ENCODE measurements at regions not wholly inside any gene's neighbourhood (a gene's known extent, or its start where the extent isn't known, plus 50 kb on each side); places are given as distances from the start of the nearest gene placed in this dataset.

DNA sequence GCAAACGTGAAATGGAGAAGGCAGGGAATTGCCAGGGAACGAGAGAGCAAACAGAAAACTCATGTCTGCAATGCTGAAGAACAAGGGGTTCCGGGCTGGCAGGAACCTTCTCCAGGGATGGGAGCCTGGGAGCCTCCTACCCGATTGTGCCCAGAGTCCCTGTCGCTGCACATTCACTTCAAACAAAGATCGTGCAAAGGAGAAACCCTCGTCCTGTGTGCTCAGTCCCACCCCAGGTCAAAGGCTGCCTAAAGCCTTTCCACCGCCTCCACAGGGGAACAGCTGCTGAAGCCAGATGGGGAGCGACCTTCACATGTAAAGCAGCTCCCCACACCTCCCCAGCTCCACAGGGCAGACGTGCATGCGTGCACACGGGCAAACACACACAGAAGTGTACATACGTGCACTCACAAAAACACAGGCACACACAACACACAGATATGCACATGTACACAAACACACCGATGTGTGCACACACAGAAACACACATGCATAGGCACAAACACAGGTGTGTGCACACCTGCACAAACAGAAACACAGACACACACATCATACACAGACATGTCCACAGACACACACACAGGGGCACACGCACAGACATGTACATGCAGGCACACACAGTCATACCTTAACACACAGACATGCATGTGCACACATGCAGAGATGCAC is 460.1 kb upstream of the SALL3 start:
- TF ChIP-seq ZNF70 (CRISPR knock-in tag; IDR thresholded peaks at IDR 0.05): no peak
- no peak for TF ChIP-seq TOX (CRISPR knock-in tag; IDR thresholded peaks at IDR 0.05; ENCODE audit: borderline replicate concordance)
- no peak for TF ChIP-seq ESRRG (CRISPR knock-in tag; IDR thresholded peaks at IDR 0.05)
- no peak for TF ChIP-seq CSDC2 (CRISPR knock-in tag; IDR thresholded peaks at IDR 0.05)
- no peak for TF ChIP-seq ZNF565 (CRISPR knock-in tag; conservative IDR thresholded peaks at IDR 0.05; ENCODE audit: low read depth)
- no peak for TF ChIP-seq PPARA (CRISPR knock-in tag; IDR thresholded peaks at IDR 0.05; ENCODE audit: borderline replicate concordance)
- no peak for TF ChIP-seq RARB (CRISPR knock-in tag; IDR thresholded peaks at IDR 0.05)
- no peak for TF ChIP-seq SNAI2 (CRISPR knock-in tag; IDR thresholded peaks at IDR 0.05)
- TF ChIP-seq, protein P1, sequence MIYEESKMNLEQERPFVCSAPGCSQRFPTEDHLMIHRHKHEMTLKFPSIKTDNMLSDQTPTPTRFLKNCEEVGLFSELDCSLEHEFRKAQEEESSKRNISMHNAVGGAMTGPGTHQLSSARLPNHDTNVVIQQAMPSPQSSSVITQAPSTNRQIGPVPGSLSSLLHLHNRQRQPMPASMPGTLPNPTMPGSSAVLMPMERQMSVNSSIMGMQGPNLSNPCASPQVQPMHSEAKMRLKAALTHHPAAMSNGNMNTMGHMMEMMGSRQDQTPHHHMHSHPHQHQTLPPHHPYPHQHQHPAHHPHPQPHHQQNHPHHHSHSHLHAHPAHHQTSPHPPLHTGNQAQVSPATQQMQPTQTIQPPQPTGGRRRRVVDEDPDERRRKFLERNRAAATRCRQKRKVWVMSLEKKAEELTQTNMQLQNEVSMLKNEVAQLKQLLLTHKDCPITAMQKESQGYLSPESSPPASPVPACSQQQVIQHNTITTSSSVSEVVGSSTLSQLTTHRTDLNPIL (CRISPR knock-in tag; IDR thresholded peaks at IDR 0.05; ENCODE audit: low read depth): no peak
- ATAC-seq: no peak

DNA sequence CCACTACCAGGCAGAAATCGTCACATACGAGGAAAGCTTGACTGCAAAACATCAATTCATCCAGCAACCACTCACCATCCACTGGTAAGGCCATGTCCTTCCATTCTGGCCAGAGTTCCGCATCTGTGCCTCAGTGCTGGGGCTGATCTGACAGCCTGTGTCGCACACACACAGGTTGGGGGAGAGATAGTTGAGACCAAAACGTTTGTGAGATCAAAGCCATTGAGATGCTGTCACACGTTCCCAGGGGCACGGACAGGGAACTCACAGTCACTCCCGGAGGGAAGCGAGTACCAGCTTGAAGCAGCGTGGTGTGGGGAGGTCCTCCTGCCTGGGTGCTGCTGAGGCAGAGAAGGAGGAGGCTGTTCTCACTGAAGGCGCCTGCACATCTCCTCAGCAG is 458.5 kb upstream of the SALL3 start:
- no peak for ATAC-seq
- TF ChIP-seq GLIS3 (CRISPR knock-in tag; IDR thresholded peaks at IDR 0.05) (no peak), RARB (CRISPR knock-in tag; IDR thresholded peaks at IDR 0.05) (no peak), ZC3H10 (CRISPR knock-in tag; IDR thresholded peaks at IDR 0.05) (no peak), TOX (CRISPR knock-in tag; IDR thresholded peaks at IDR 0.05; ENCODE audit: borderline replicate concordance) (no peak), OSR1 (CRISPR knock-in tag; IDR thresholded peaks at IDR 0.05) (no peak), CSDC2 (CRISPR knock-in tag; IDR thresholded peaks at IDR 0.05) (no peak), ZNF8 (CRISPR knock-in tag; IDR thresholded peaks at IDR 0.05) (no peak)
- TF ChIP-seq, protein P2, sequence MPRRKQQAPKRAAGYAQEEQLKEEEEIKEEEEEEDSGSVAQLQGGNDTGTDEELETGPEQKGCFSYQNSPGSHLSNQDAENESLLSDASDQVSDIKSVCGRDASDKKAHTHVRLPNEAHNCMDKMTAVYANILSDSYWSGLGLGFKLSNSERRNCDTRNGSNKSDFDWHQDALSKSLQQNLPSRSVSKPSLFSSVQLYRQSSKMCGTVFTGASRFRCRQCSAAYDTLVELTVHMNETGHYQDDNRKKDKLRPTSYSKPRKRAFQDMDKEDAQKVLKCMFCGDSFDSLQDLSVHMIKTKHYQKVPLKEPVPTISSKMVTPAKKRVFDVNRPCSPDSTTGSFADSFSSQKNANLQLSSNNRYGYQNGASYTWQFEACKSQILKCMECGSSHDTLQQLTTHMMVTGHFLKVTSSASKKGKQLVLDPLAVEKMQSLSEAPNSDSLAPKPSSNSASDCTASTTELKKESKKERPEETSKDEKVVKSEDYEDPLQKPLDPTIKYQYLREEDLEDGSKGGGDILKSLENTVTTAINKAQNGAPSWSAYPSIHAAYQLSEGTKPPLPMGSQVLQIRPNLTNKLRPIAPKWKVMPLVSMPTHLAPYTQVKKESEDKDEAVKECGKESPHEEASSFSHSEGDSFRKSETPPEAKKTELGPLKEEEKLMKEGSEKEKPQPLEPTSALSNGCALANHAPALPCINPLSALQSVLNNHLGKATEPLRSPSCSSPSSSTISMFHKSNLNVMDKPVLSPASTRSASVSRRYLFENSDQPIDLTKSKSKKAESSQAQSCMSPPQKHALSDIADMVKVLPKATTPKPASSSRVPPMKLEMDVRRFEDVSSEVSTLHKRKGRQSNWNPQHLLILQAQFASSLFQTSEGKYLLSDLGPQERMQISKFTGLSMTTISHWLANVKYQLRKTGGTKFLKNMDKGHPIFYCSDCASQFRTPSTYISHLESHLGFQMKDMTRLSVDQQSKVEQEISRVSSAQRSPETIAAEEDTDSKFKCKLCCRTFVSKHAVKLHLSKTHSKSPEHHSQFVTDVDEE (CRISPR knock-in tag; IDR thresholded peaks at IDR 0.05): no peak
- TF ChIP-seq, protein P1 (CRISPR knock-in tag; IDR thresholded peaks at IDR 0.05; ENCODE audit: low read depth): no peak
- TF ChIP-seq, protein P3, sequence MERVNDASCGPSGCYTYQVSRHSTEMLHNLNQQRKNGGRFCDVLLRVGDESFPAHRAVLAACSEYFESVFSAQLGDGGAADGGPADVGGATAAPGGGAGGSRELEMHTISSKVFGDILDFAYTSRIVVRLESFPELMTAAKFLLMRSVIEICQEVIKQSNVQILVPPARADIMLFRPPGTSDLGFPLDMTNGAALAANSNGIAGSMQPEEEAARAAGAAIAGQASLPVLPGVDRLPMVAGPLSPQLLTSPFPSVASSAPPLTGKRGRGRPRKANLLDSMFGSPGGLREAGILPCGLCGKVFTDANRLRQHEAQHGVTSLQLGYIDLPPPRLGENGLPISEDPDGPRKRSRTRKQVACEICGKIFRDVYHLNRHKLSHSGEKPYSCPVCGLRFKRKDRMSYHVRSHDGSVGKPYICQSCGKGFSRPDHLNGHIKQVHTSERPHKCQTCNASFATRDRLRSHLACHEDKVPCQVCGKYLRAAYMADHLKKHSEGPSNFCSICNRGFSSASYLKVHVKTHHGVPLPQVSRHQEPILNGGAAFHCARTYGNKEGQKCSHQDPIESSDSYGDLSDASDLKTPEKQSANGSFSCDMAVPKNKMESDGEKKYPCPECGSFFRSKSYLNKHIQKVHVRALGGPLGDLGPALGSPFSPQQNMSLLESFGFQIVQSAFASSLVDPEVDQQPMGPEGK (CRISPR knock-in tag; IDR thresholded peaks at IDR 0.05; ENCODE audit: borderline replicate concordance): no peak

DNA sequence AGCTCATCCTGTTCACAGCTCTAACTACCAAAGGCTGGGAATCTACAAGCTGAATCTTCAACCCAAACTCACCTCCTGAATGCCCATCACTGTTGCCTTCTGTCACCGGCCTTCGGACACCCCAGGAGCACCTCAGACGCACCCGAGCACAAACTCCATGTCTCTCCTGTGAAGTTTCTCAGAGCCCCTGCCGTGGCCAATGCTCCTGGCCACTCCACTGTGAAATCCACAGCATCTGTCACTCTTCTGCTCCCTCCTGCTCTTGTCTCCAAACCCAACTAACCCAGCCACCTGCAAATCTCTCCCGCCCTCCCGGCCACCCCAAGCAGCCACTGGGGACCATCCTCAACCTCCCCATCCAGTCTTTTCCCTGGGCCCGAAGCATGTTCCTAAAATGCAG is 457.9 kb upstream of the SALL3 start:
- ATAC-seq: no peak
- no peak for TF ChIP-seq ESRRG (CRISPR knock-in tag; IDR thresholded peaks at IDR 0.05)
- no peak for TF ChIP-seq GLIS3 (CRISPR knock-in tag; IDR thresholded peaks at IDR 0.05)
- no peak for TF ChIP-seq CSDC2 (CRISPR knock-in tag; IDR thresholded peaks at IDR 0.05)
- no peak for TF ChIP-seq ARNTL (CRISPR knock-in tag; IDR thresholded peaks at IDR 0.05; ENCODE audit: borderline replicate concordance, low read depth)
- no peak for TF ChIP-seq ZFP3 (CRISPR knock-in tag; IDR thresholded peaks at IDR 0.05)
- TF ChIP-seq RARB (CRISPR knock-in tag; IDR thresholded peaks at IDR 0.05): no peak
- TF ChIP-seq, protein P4, sequence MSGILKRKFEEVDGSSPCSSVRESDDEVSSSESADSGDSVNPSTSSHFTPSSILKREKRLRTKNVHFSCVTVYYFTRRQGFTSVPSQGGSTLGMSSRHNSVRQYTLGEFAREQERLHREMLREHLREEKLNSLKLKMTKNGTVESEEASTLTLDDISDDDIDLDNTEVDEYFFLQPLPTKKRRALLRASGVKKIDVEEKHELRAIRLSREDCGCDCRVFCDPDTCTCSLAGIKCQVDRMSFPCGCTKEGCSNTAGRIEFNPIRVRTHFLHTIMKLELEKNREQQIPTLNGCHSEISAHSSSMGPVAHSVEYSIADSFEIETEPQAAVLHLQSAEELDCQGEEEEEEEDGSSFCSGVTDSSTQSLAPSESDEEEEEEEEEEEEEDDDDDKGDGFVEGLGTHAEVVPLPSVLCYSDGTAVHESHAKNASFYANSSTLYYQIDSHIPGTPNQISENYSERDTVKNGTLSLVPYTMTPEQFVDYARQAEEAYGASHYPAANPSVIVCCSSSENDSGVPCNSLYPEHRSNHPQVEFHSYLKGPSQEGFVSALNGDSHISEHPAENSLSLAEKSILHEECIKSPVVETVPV (CRISPR knock-in tag; IDR thresholded peaks at IDR 0.05): no peak
- TF ChIP-seq ZNF70 (CRISPR knock-in tag; IDR thresholded peaks at IDR 0.05): no peak
- no peak for TF ChIP-seq TCF4 (CRISPR knock-in tag; IDR thresholded peaks at IDR 0.05; ENCODE audit: borderline replicate concordance)
- TF ChIP-seq PPARA (CRISPR knock-in tag; IDR thresholded peaks at IDR 0.05; ENCODE audit: borderline replicate concordance): no peak
- TF ChIP-seq BACH2 (CRISPR knock-in tag; IDR thresholded peaks at IDR 0.05; ENCODE audit: borderline replicate concordance): no peak
- TF ChIP-seq ZC3H10 (CRISPR knock-in tag; IDR thresholded peaks at IDR 0.05): no peak
- TF ChIP-seq, protein P3 (CRISPR knock-in tag; IDR thresholded peaks at IDR 0.05; ENCODE audit: borderline replicate concordance): no peak
- no peak for TF ChIP-seq ZNF565 (CRISPR knock-in tag; conservative IDR thresholded peaks at IDR 0.05; ENCODE audit: low read depth)
- no peak for TF ChIP-seq ZNF8 (CRISPR knock-in tag; IDR thresholded peaks at IDR 0.05)
- TF ChIP-seq ZFP30 (CRISPR knock-in tag; IDR thresholded peaks at IDR 0.05): no peak
